IMR-90 (cell line): ENCODE measurements at regions not wholly inside any gene's neighbourhood (a gene's known extent, or its start where the extent isn't known, plus 50 kb on each side); places are given as distances from the start of the nearest gene placed in this dataset.

Experiments used
- ATAC-seq: fragments of 200-7000 bp; cut with Tn5 transposase; 2 replicates; pipeline ENCODE4 v1.9.1; 2020; ENCODE audit warnings: low read depth, mild to moderate bottlenecking, moderate library complexity
- BruUV-seq: library from RNA; stranded (reverse); fragments of 400-500 nt; replicated peaks from 2 replicates; lab custom pipeline; 2021; lab: Mats Ljungman, UMichigan
- CTCF ChIA-PET: fragments of 300-600 bp; formaldehyde crosslinking; extraction: SDS; loops from one replicate; lab custom pipeline; 2021; ENCODE audit warnings: antibody characterized with exemption; lab: Yijun Ruan, JAX
- POLR2A ChIA-PET: fragments of 300-600 bp; sonication (Branson Sonifier 250); formaldehyde crosslinking; loops from one replicate; lab custom pipeline; 2022; ENCODE audit warnings: antibody characterized with exemption; ENCODE audit not compliant: unreplicated experiment; lab: Charles Lee
- DNase-seq: peaks from one replicate; pipeline ENCODE4 v3.0.0; 2013
- H2AFZ ChIP-seq: replicated peaks from 2 replicates; pipeline ENCODE3; 2013; ENCODE audit warnings: low read length, mild to moderate bottlenecking; ENCODE audit not compliant: poor library complexity
- H2AK5ac ChIP-seq: 2 replicates; pipeline ENCODE4 v1.6.1; 2013; ENCODE audit warnings: low read depth, low read length, inconsistent platforms
- H2AK9ac ChIP-seq: replicated peaks from 2 replicates; pipeline ENCODE3; 2013; ENCODE audit warnings: mild to moderate bottlenecking, low read depth, low read length, moderate library complexity; ENCODE audit not compliant: poor library complexity
- H2BK120ac ChIP-seq: 2 replicates; pipeline ENCODE4 v1.6.1; 2013; ENCODE audit warnings: low read depth, low read length, inconsistent platforms
- H2BK15ac ChIP-seq: 3 replicates; pipeline ENCODE4 v1.6.1; 2013; ENCODE audit warnings: low read depth, low read length, inconsistent platforms
- H2BK20ac ChIP-seq: 2 replicates; pipeline ENCODE4 v1.6.1; 2013; ENCODE audit warnings: low read depth, mild to moderate bottlenecking, inconsistent platforms, low read length, moderate library complexity
- H2BK5ac ChIP-seq: 2 replicates; pipeline ENCODE4 v1.6.1; 2013; ENCODE audit warnings: mild to moderate bottlenecking, low read depth, low read length, inconsistent platforms; ENCODE audit not compliant: poor library complexity, severe bottlenecking
- H3K14ac ChIP-seq: replicated peaks from 2 replicates; pipeline ENCODE4 v1.6.1; 2013; ENCODE audit warnings: low read depth, low read length, inconsistent platforms
- H3K18ac ChIP-seq: 2 replicates; pipeline ENCODE4 v1.6.1; 2013; ENCODE audit warnings: low read depth, low read length, control low read depth
- H3K23ac ChIP-seq: 2 replicates; pipeline ENCODE4 v1.6.1; 2013; ENCODE audit warnings: low read depth, low read length, inconsistent platforms
- H3K27ac ChIP-seq: 2 replicates; pipeline ENCODE4 v1.5.1; 2013; ENCODE audit warnings: mild to moderate bottlenecking, control low read depth, low read length; ENCODE audit not compliant: insufficient read depth
- H3K27me3 ChIP-seq: 2 replicates; pipeline ENCODE4 v1.6.1; 2013; ENCODE audit warnings: low read length; ENCODE audit not compliant: control insufficient read depth, insufficient read depth
- H3K36me3 ChIP-seq: 2 replicates; pipeline ENCODE4 v1.6.1; 2013; ENCODE audit warnings: low read length, mixed read lengths; ENCODE audit not compliant: control insufficient read depth, insufficient read depth
- H3K4ac ChIP-seq: 2 replicates; pipeline ENCODE4 v1.6.1; 2013; ENCODE audit warnings: low read depth, low read length, inconsistent platforms
- H3K4me1 ChIP-seq: 2 replicates; pipeline ENCODE4 v1.6.1; 2013; ENCODE audit warnings: low read length, mixed read lengths; ENCODE audit not compliant: control insufficient read depth, insufficient read depth
- H3K4me2 ChIP-seq: 2 replicates; pipeline ENCODE4 v1.6.1; 2013; ENCODE audit warnings: low read depth, mild to moderate bottlenecking, control low read depth, low read length, moderate library complexity
- H3K4me3 ChIP-seq: 2 replicates; pipeline ENCODE4 v1.5.1; 2013; ENCODE audit warnings: low read depth, mild to moderate bottlenecking, control low read depth, low read length, moderate library complexity; ENCODE audit not compliant: insufficient read depth
- H3K56ac ChIP-seq: 2 replicates; pipeline ENCODE4 v1.6.1; 2013; ENCODE audit warnings: low read length, inconsistent platforms; ENCODE audit not compliant: insufficient read depth; ENCODE audit errors: extremely low read depth
- H3K79me1 ChIP-seq, 2 experiments: 2 replicates each; pipeline ENCODE4 v1.6.1; 2013; ENCODE audit warnings: low read length in 2 of 2, inconsistent platforms in 1 of 2, low read depth in 1 of 2
- H3K9ac ChIP-seq: 2 replicates; pipeline ENCODE4 v1.6.1; 2013; ENCODE audit warnings: low read depth, low read length, control low read depth
- H3K9me1 ChIP-seq: 2 replicates; pipeline ENCODE4 v1.6.1; 2013; ENCODE audit warnings: low read length, inconsistent platforms; ENCODE audit not compliant: insufficient read depth
- H3K9me3 ChIP-seq: 2 replicates; pipeline ENCODE4 v1.6.1; 2013; ENCODE audit warnings: low read length; ENCODE audit not compliant: control insufficient read depth, insufficient read depth
- H4K20me1 ChIP-seq: 2 replicates; pipeline ENCODE4 v1.6.1; 2013; ENCODE audit warnings: low read length, inconsistent platforms; ENCODE audit not compliant: insufficient read depth
- H4K5ac ChIP-seq: 2 replicates; pipeline ENCODE4 v1.6.1; 2013; ENCODE audit warnings: mild to moderate bottlenecking, low read depth, low read length, control low read depth
- H4K8ac ChIP-seq, 2 experiments: 2 replicates each; pipeline ENCODE4 v1.6.1; 2013; ENCODE audit warnings: low read depth in 2 of 2, low read length in 2 of 2, control low read depth in 1 of 2, inconsistent platforms in 1 of 2
- H4K91ac ChIP-seq: 2 replicates; pipeline ENCODE4 v1.6.1; 2013; ENCODE audit warnings: low read depth, low read length, inconsistent platforms; ENCODE audit not compliant: insufficient read depth
- BHLHE40 ChIP-seq: fragments of 150-350 bp; IDR thresholded peaks from 2 replicates; pipeline ENCODE4 v1.6.1; 2016; ENCODE audit warnings: mild to moderate bottlenecking, low read depth, low read length
- CEBPB ChIP-seq: IDR thresholded peaks from 2 replicates; pipeline ENCODE4 v1.6.1; 2012; ENCODE audit warnings: low read depth, low read length, improper control_type of control experiment
- CHD1 ChIP-seq: IDR thresholded peaks from 2 replicates; pipeline ENCODE4 v1.6.1; 2012; ENCODE audit warnings: low read depth, low read length, improper control_type of control experiment
- FOS ChIP-seq: fragments of 150-350 bp; IDR thresholded peaks from 2 replicates; pipeline ENCODE4 v1.6.1; 2016; ENCODE audit warnings: low read depth, low read length
- MAFK ChIP-seq: IDR thresholded peaks from 2 replicates; pipeline ENCODE4 v1.6.1; 2012; ENCODE audit warnings: low read depth, low read length, improper control_type of control experiment
- MAZ ChIP-seq: IDR thresholded peaks from 2 replicates; pipeline ENCODE4 v1.6.1; 2012; ENCODE audit warnings: low read depth, mild to moderate bottlenecking, low read length, improper control_type of control experiment, moderate library complexity, borderline replicate concordance
- MXI1 ChIP-seq: IDR thresholded peaks from 2 replicates; pipeline ENCODE4 v1.6.1; 2012; ENCODE audit warnings: low read depth, mild to moderate bottlenecking, low read length, moderate library complexity, borderline replicate concordance
- POLR2A ChIP-seq: IDR thresholded peaks from 2 replicates; pipeline ENCODE4 v1.6.1; 2012; ENCODE audit warnings: mild to moderate bottlenecking, low read depth, low read length
- RAD21 ChIP-seq: IDR thresholded peaks from 2 replicates; pipeline ENCODE4 v1.6.1; 2012; ENCODE audit warnings: low read length, improper control_type of control experiment
- RCOR1 ChIP-seq: IDR thresholded peaks from 2 replicates; pipeline ENCODE4 v1.6.1; 2012; ENCODE audit warnings: mild to moderate bottlenecking, low read length, improper control_type of control experiment; ENCODE audit not compliant: insufficient replicate concordance
- RFX5 ChIP-seq: IDR thresholded peaks from 2 replicates; pipeline ENCODE4 v1.8.0; 2012; ENCODE audit warnings: low read depth, mild to moderate bottlenecking, low read length, moderate library complexity
- SMC3 ChIP-seq: fragments of 150-350 bp; IDR thresholded peaks from 2 replicates; pipeline ENCODE4 v1.6.1; 2016; ENCODE audit warnings: low read depth, mild to moderate bottlenecking, antibody characterized with exemption, low read length, moderate library complexity
- dilution Hi-C: fragments of 300-500 bp; cut with HindIII; formaldehyde crosslinking; loops from one replicate; pipeline ENCODE4 v1.14.3; 2018; ENCODE audit warnings: low sequenced_read_pairs; ENCODE audit not compliant: unreplicated experiment
- in situ Hi-C: fragments of 300-500 bp; cut with MboI; formaldehyde crosslinking; loops from 3 replicates; pipeline ENCODE4 v1.14.3; 2019; ENCODE audit warnings: low sequenced_read_pairs, inconsistent platforms, mixed read lengths
- intact Hi-C: fragments of 100-400 bp; cut with micrococcal nuclease; formaldehyde crosslinking; loops from 2 replicates; pipeline ENCODE4 v1.10.0; 2022
- TF ChIP-seq, protein P1 (sequence below): fragments of 150-350 bp; IDR thresholded peaks from 2 replicates; pipeline ENCODE4 v1.6.1; 2016; ENCODE audit warnings: low read depth, mild to moderate bottlenecking, low read length, moderate library complexity, borderline replicate concordance
- TF ChIP-seq, protein P2 (sequence below): fragments of 150-350 bp; IDR thresholded peaks from 2 replicates; pipeline ENCODE4 v1.6.1; 2017; ENCODE audit warnings: mild to moderate bottlenecking, antibody characterized with exemption, low read length, low read depth

DNA sequence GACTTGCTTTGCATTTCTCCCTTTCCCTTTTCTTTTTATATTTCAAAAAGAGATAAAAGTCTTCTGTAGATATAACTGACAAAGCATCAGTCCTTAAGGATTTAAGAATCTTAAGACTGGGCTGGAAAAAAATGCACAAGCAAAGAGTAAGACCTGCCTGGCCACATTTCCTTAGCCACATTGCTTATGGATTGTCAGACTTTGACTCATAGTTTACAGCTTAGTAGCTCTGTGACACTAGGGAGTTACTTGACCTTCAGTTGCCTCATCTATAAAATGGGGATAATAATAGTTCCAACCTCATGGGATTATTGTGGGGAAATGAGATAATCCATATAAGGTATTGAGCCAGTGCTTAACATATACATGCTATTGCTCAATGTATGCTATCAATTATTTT, 66.4 kb upstream of the STK38L start:
- no peaks in the 10 kb centered on the region for H3K27me3 ChIP-seq
- ChIA-PET POLR2A (no interaction called here), CTCF (no interaction called here)
- dilution Hi-C loops (no loop called here), intact Hi-C loops (no loop called here), in situ Hi-C loops (no loop called here)
- H3K4me1 ChIP-seq, result peaks cover 9% of the 10 kb centered on the region
- H4K91ac ChIP-seq, result peak overlapping the region; percentile 68; the same call in 1 of the 2 replicates
- TF ChIP-seq MAFK (no peak), CHD1 (no peak), SMC3 (no peak), CEBPB (peak; percentile 64), MAZ (no peak), POLR2A (no peak), MXI1 (no peak), BHLHE40 (no peak), RCOR1 (peak; percentile 93), RFX5 (no peak), FOS (peak; percentile 71), RAD21 (no peak)
- TF ChIP-seq, protein P1, sequence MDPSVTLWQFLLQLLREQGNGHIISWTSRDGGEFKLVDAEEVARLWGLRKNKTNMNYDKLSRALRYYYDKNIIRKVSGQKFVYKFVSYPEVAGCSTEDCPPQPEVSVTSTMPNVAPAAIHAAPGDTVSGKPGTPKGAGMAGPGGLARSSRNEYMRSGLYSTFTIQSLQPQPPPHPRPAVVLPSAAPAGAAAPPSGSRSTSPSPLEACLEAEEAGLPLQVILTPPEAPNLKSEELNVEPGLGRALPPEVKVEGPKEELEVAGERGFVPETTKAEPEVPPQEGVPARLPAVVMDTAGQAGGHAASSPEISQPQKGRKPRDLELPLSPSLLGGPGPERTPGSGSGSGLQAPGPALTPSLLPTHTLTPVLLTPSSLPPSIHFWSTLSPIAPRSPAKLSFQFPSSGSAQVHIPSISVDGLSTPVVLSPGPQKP, result no peak
- TF ChIP-seq, protein P2, sequence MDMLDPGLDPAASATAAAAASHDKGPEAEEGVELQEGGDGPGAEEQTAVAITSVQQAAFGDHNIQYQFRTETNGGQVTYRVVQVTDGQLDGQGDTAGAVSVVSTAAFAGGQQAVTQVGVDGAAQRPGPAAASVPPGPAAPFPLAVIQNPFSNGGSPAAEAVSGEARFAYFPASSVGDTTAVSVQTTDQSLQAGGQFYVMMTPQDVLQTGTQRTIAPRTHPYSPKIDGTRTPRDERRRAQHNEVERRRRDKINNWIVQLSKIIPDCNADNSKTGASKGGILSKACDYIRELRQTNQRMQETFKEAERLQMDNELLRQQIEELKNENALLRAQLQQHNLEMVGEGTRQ, result no peak
- H3K4me2 ChIP-seq, result no peak overlapping the region; the same call in 1 of the 2 replicates
- peak overlapping the region in 1 of 2 experiments; percentile 61; a peak in 1 of 4 replicates for H4K8ac ChIP-seq
- H3K56ac ChIP-seq, result 0 out of 2 replicates have a peak overlapping the region, but pooled peaks have one; percentile 27
- peak overlapping the region; percentile 79; the same call in 1 of the 2 replicates for H3K4ac ChIP-seq
- DNase-seq (peak; percentile 80), ATAC-seq (peak; percentile 63)
- no peak overlapping the region for H4K5ac ChIP-seq
- 0 out of 2 replicates have a peak overlapping the region, but pooled peaks have one; percentile 43 for H3K23ac ChIP-seq
- no peaks in the 10 kb centered on the region for H3K79me1 ChIP-seq
- H3K27ac ChIP-seq, result no peak overlapping the region
- H3K18ac ChIP-seq, result no peak overlapping the region; the same call in 1 of the 2 replicates
- H2AK5ac ChIP-seq, result no peak overlapping the region
- H2BK120ac ChIP-seq, result peak overlapping the region; percentile 88
- H2AK9ac ChIP-seq, result no peak overlapping the region
- H3K9me3 ChIP-seq, result no peaks in the 10 kb centered on the region
- BruUV-seq, result no TSS peak
- no peaks in the 10 kb centered on the region for H3K36me3 ChIP-seq
- peak overlapping the region; percentile 50 for H3K14ac ChIP-seq
- H3K9ac ChIP-seq, result no peak overlapping the region
- H2AFZ ChIP-seq, result no peak overlapping the region
- peak overlapping the region; percentile 80; the same call in 1 of the 2 replicates for H2BK20ac ChIP-seq
- no peak overlapping the region for H3K4me3 ChIP-seq
- peak overlapping the region; percentile 84 for H2BK5ac ChIP-seq
- H4K20me1 ChIP-seq, result no peaks in the 10 kb centered on the region
- H2BK15ac ChIP-seq, result 0 out of 3 replicates have a peak overlapping the region, but pooled peaks have one; percentile 28
- peaks cover 8% of the 10 kb centered on the region for H3K9me1 ChIP-seq
